PFSK-1 (cell line): ENCODE measurements at regions not wholly inside any gene's neighbourhood (a gene's known extent, or its start where the extent isn't known, plus 50 kb on each side); places are given as distances from the start of the nearest gene placed in this dataset.

ENCODE experiments used
- FOXP2 ChIP-seq: optimal IDR thresholded peaks from 2 replicates; pipeline ENCODE3; 2011; ENCODE audit warnings: borderline replicate concordance, control low read depth, inconsistent platforms; ENCODE audit not compliant: insufficient read depth; ENCODE audit errors: extremely low read length, extremely low read depth
- POLR2AphosphoS5 ChIP-seq: IDR thresholded peaks from 2 replicates; pipeline ENCODE4 v1.6.1; 2012; ENCODE audit warnings: low read depth, mild to moderate bottlenecking, control low read depth, low read length, moderate library complexity
- REST ChIP-seq, 2 experiments: IDR thresholded peaks; 2 replicates each; pipeline versions ENCODE4 v1.6.1 to v1.8.0; 2011 to 2012; ENCODE audit warnings: low read depth in 2 of 2, low read length in 2 of 2, control low read depth in 1 of 2, inconsistent platforms in 1 of 2, mild to moderate bottlenecking in 1 of 2, moderate library complexity in 1 of 2; ENCODE audit not compliant: insufficient read depth in 1 of 2
- SIN3A ChIP-seq: IDR thresholded peaks from 2 replicates; pipeline ENCODE4 v1.6.1; 2012; ENCODE audit warnings: mild to moderate bottlenecking, low read length, moderate library complexity, borderline replicate concordance; ENCODE audit not compliant: insufficient read depth
- TAF1 ChIP-seq: IDR thresholded peaks from 2 replicates; pipeline ENCODE4 v1.6.1; 2012; ENCODE audit warnings: low read length, control low read depth, borderline replicate concordance; ENCODE audit not compliant: insufficient read depth

GRCh38 chr2:35356332-35356731 lies 999.2 kb upstream of the CRIM1 start:
- TF ChIP-seq TAF1, result no peak
- TF ChIP-seq POLR2AphosphoS5, result no peak

- no peak for TF ChIP-seq SIN3A
- no peak for TF ChIP-seq REST (IDR thresholded peaks at IDR 0.05; ENCODE audit: insufficient read depth in 1 of 2, low read depth in 2 of 2, low read length in 2 of 2)
- TF ChIP-seq TAF1, result no peak
- no peak for TF ChIP-seq POLR2AphosphoS5
- no peak for TF ChIP-seq FOXP2
Observed at GRCh38 chr2:35355056-35355455, 1000.5 kb upstream of the CRIM1 start.

GRCh38 chr2:35347561-35347960 lies 1008.0 kb upstream of the CRIM1 start:
- TF ChIP-seq TAF1 (no peak), SIN3A (no peak), FOXP2 (no peak), POLR2AphosphoS5 (no peak), REST (IDR thresholded peaks at IDR 0.05; ENCODE audit: insufficient read depth in 1 of 2, low read depth in 2 of 2, low read length in 2 of 2) (no peak)

GRCh38 chr2:35343135-35343534 lies 1012.4 kb upstream of the CRIM1 start:
- TF ChIP-seq SIN3A (no peak), REST (IDR thresholded peaks at IDR 0.05; ENCODE audit: insufficient read depth in 1 of 2, low read depth in 2 of 2, low read length in 2 of 2) (no peak), FOXP2 (no peak), POLR2AphosphoS5 (no peak), TAF1 (no peak)

- TF ChIP-seq TAF1, result no peak
- TF ChIP-seq FOXP2, result no peak
- no peak for TF ChIP-seq REST (IDR thresholded peaks at IDR 0.05; ENCODE audit: insufficient read depth in 1 of 2, low read depth in 2 of 2, low read length in 2 of 2)
- TF ChIP-seq SIN3A, result no peak
- TF ChIP-seq POLR2AphosphoS5, result no peak
Observed at GRCh38 chr2:35339211-35339610, 1016.4 kb upstream of the CRIM1 start.
